Tibial artery (tissue), 4 donors: ENCODE measurements at regions not wholly inside any gene's neighbourhood (a gene's known extent, or its start where the extent isn't known, plus 50 kb on each side); places are given as distances from the start of the nearest gene placed in this dataset.

Experiments
- DNase-seq, 2 donors: peaks; one replicate each; pipeline ENCODE4 v3.0.0-alpha.2; 2019
- H3K27ac ChIP-seq, 2 donors: fragments of 200-600 bp; sonication (generic) in 1 of 2; 1 replicate in 1 of 2; 2 replicates in 1 of 2; pipeline ENCODE4 v1.5.1; 2018 to 2019; ENCODE audit warnings: mild to moderate bottlenecking in 1 of 2
- H3K27me3 ChIP-seq, 2 donors: fragments of 200-600 bp; sonication (generic) in 1 of 2; one replicate each; pipeline versions ENCODE4 v1.5.1 to v1.6.0; 2016 to 2019
- H3K36me3 ChIP-seq, 3 donors: fragments of 200-600 bp; sonication (generic) in 2 of 3; one replicate each; pipeline ENCODE4 v1.5.1; 2016 to 2019; ENCODE audit warnings: mild to moderate bottlenecking in 2 of 3
- H3K4me1 ChIP-seq, 4 donors: fragments of 200-600 bp; sonication (generic) in 2 of 4; 1 replicate in 3 of 4; 2 replicates in 1 of 4; pipeline ENCODE4 v1.5.1; 2016 to 2019
- H3K4me3 ChIP-seq, 2 donors: fragments of 200-600 bp; sonication (generic) in 1 of 2; 1 replicate in 1 of 2; 2 replicates in 1 of 2; pipeline ENCODE4 v1.5.1; 2018 to 2019; ENCODE audit warnings: mild to moderate bottlenecking in 2 of 2
- H3K9me3 ChIP-seq, 3 donors: fragments of 200-600 bp; sonication (generic) in 1 of 3; one replicate each; pipeline ENCODE4 v1.5.1; 2016 to 2019
- CTCF ChIP-seq, 2 experiments: fragments of 200-600 bp in 1 of 2; fragments of 450-650 bp in 1 of 2; IDR thresholded peaks; one replicate each; pipeline ENCODE4 v1.5.1; 2017 to 2019; ENCODE audit warnings: antibody characterized with exemption in 2 of 2, mild to moderate bottlenecking in 1 of 2, moderate library complexity in 1 of 2
- intact Hi-C: fragments of 100-400 bp; cut with DNase I; formaldehyde crosslinking; loops from one replicate; pipeline ENCODE4 v1.15.0; 2023; ENCODE audit warnings: low total_unique reads

- Histone ChIP-seq H3K4me1 (peaks cover 0 to 17% (median 17%) of the 10 kb centered on the region in 4 donors), H3K27me3 (no peaks in the 10 kb centered on the region), H3K36me3 (no peaks in the 10 kb centered on the region), H3K4me3 (no peak overlapping the region), H3K9me3 (no peaks in the 10 kb centered on the region), H3K27ac (no peak overlapping the region)
- intact Hi-C loops, result no loop called here
- no peak for TF ChIP-seq CTCF (IDR thresholded peaks at IDR 0.05)
- DNase-seq, result no peak
Observed at GRCh38 chr2:128559533-128560515, 241.2 kb upstream of the HS6ST1 start.

- no peak overlapping the region for H3K4me3 ChIP-seq
- intact Hi-C loops, result no loop called here
Observed at GRCh38 chr2:128560718-128561117, 242.1 kb upstream of the HS6ST1 start.

GRCh38 chr2:128562471-128563347, 244.0 kb upstream of the HS6ST1 start:
- no peak for TF ChIP-seq CTCF (IDR thresholded peaks at IDR 0.05)
- no peak overlapping the region for H3K4me3 ChIP-seq
- H3K27ac ChIP-seq, result peak overlapping the region in 1 of 2 donors; percentile 32
- intact Hi-C loops, result no loop called here
- no peak for DNase-seq
- no peaks in the 10 kb centered on the region for H3K36me3 ChIP-seq
- H3K4me1 ChIP-seq, result peaks cover 0 to 17% (median 17%) of the 10 kb centered on the region in 4 donors
- H3K27me3 ChIP-seq, result no peaks in the 10 kb centered on the region
- H3K9me3 ChIP-seq, result no peaks in the 10 kb centered on the region

More at GRCh38 chr2:128560718-128561117, 242.1 kb upstream of the HS6ST1 start:
- DNase-seq, result no peak
- TF ChIP-seq CTCF (IDR thresholded peaks at IDR 0.05), result no peak
- H3K36me3 ChIP-seq, result no peaks in the 10 kb centered on the region
- peaks cover 0 to 17% (median 17%) of the 10 kb centered on the region in 4 donors for H3K4me1 ChIP-seq
- no peak overlapping the region for H3K27ac ChIP-seq
- H3K27me3 ChIP-seq, result no peaks in the 10 kb centered on the region
- H3K9me3 ChIP-seq, result no peaks in the 10 kb centered on the region

GRCh38 chr2:128563348-128563687, 244.7 kb upstream of the HS6ST1 start:
- Histone ChIP-seq H3K27ac (peak overlapping the region; percentile 3 to 32), H3K27me3 (no peaks in the 10 kb centered on the region), H3K4me3 (no peak overlapping the region), H3K9me3 (no peaks in the 10 kb centered on the region), H3K4me1 (peaks cover 0 to 17% (median 17%) of the 10 kb centered on the region in 4 donors), H3K36me3 (no peaks in the 10 kb centered on the region)
- peak; percentile 78 to 86 for DNase-seq
- intact Hi-C loops, result no loop called here
- TF ChIP-seq CTCF (IDR thresholded peaks at IDR 0.05), result no peak

- Histone ChIP-seq H3K9me3 (no peaks in the 10 kb centered on the region), H3K4me1 (peaks cover 0 to 17% (median 17%) of the 10 kb centered on the region in 4 donors), H3K4me3 (no peak overlapping the region), H3K27me3 (no peaks in the 10 kb centered on the region), H3K36me3 (no peaks in the 10 kb centered on the region), H3K27ac (no peak overlapping the region)
- TF ChIP-seq CTCF (IDR thresholded peaks at IDR 0.05), result no peak
- intact Hi-C loops, result no loop called here
- DNase-seq, result no peak
Observed at GRCh38 chr2:128564131-128564530, 245.5 kb upstream of the HS6ST1 start.
